GM23338 (cell line): ENCODE measurements at regions not wholly inside any gene's neighbourhood (a gene's known extent, or its start where the extent isn't known, plus 50 kb on each side); places are given as distances from the start of the nearest gene placed in this dataset.

Experiments
- ATAC-seq: fragments of 200-7000 bp; cut with Tn5 transposase; 3 replicates; pipeline ENCODE4 v1.9.1; 2020
- DNase-seq: peaks from one replicate; pipeline ENCODE4 v3.0.0-alpha.2; 2015; ENCODE audit warnings: low spot score
- H2AFZ ChIP-seq: fragments of 200-600 bp; sonication (generic); 2 replicates; pipeline ENCODE4 v1.8.0; 2016; ENCODE audit warnings: antibody characterized with exemption, mild to moderate bottlenecking, moderate library complexity
- H3F3A ChIP-seq: fragments of 200-600 bp; sonication (generic); replicated peaks from 2 replicates; pipeline ENCODE4 v1.8.0; 2017; ENCODE audit warnings: antibody characterized with exemption, mixed run types, low read depth
- H3K27ac ChIP-seq: fragments of 200-600 bp; sonication (generic); 2 replicates; pipeline ENCODE4 v1.6.1; 2016; ENCODE audit warnings: low read depth
- H3K27me3 ChIP-seq: fragments of 200-600 bp; sonication (generic); 2 replicates; pipeline ENCODE4 v1.8.0; 2016; ENCODE audit warnings: mild to moderate bottlenecking, mixed run types, moderate library complexity; ENCODE audit not compliant: insufficient read depth
- H3K36me3 ChIP-seq: fragments of 200-600 bp; sonication (generic); 2 replicates; pipeline ENCODE4 v1.8.0; 2016; ENCODE audit warnings: mild to moderate bottlenecking; ENCODE audit not compliant: insufficient read depth
- H3K4me1 ChIP-seq: fragments of 200-600 bp; sonication (generic); 2 replicates; pipeline ENCODE4 v1.8.0; 2016; ENCODE audit warnings: mild to moderate bottlenecking, moderate library complexity; ENCODE audit not compliant: insufficient read depth
- H3K4me2 ChIP-seq: fragments of 200-600 bp; sonication (generic); 2 replicates; pipeline ENCODE4 v1.7.1; 2017; ENCODE audit warnings: mixed run types
- H3K4me3 ChIP-seq: fragments of 200-600 bp; sonication (generic); 2 replicates; pipeline ENCODE4 v1.6.1; 2016; ENCODE audit warnings: mixed run types
- H3K79me2 ChIP-seq: fragments of 200-600 bp; sonication (generic); replicated peaks from 2 replicates; pipeline ENCODE4 v1.8.0; 2017; ENCODE audit warnings: mild to moderate bottlenecking; ENCODE audit not compliant: insufficient read depth
- H3K9me2 ChIP-seq: fragments of 200-600 bp; sonication (generic); 2 replicates; pipeline ENCODE4 v1.8.0; 2017; ENCODE audit not compliant: insufficient read depth
- H4K20me1 ChIP-seq: fragments of 200-600 bp; sonication (generic); replicated peaks from 2 replicates; pipeline ENCODE4 v1.8.0; 2017; ENCODE audit warnings: mild to moderate bottlenecking; ENCODE audit not compliant: insufficient read depth
- H3K27ac Mint-ChIP-seq: 2 replicates; pipeline ENCODE4 v1.8.0; 2020; ENCODE audit warnings: inconsistent platforms, mild to moderate bottlenecking, moderate library complexity, mixed read lengths
- H3K27me3 Mint-ChIP-seq: 3 replicates; pipeline ENCODE4 v1.8.0; 2022; ENCODE audit warnings: low read depth, mild to moderate bottlenecking, moderate library complexity, mixed read lengths, inconsistent platforms; ENCODE audit not compliant: insufficient read depth, poor library complexity
- H3K36me3 Mint-ChIP-seq: 3 replicates; pipeline ENCODE4 v1.8.0; 2021; ENCODE audit warnings: low read depth, mild to moderate bottlenecking, inconsistent platforms, moderate library complexity, mixed read lengths
- H3K4me1 Mint-ChIP-seq: 3 replicates; pipeline ENCODE4 v1.8.0; 2020; ENCODE audit warnings: mild to moderate bottlenecking, inconsistent platforms, mixed read lengths
- H3K4me3 Mint-ChIP-seq: 3 replicates; pipeline ENCODE4 v1.8.0; 2021; ENCODE audit warnings: moderate library complexity, mild to moderate bottlenecking, inconsistent platforms, mixed read lengths
- H3K9me3 Mint-ChIP-seq: 3 replicates; pipeline ENCODE4 v1.8.0; 2020; ENCODE audit warnings: moderate library complexity, mild to moderate bottlenecking, inconsistent platforms, mixed read lengths
- CREB1 ChIP-seq: fragments of 250-450 bp; sonication (Bioruptor Pico); IDR thresholded peaks from 2 replicates; pipeline ENCODE4 v1.5.0; 2020; ENCODE audit warnings: low read depth, mild to moderate bottlenecking, moderate library complexity
- CTCF ChIP-seq, 2 experiments: fragments of 200-600 bp in 1 of 2; sonication (generic) in 1 of 2; conservative IDR thresholded peaks; 2 replicates each; pipeline versions ENCODE4 v1.5.1 to v1.6.1; 2016 to 2017; ENCODE audit warnings: antibody characterized with exemption in 2 of 2, low read depth in 2 of 2, mild to moderate bottlenecking in 2 of 2, moderate library complexity in 1 of 2
- ETS1 ChIP-seq: IDR thresholded peaks from 2 replicates; pipeline ENCODE4 v1.6.1; 2016; ENCODE audit warnings: antibody characterized with exemption
- EZH2 ChIP-seq: fragments of 200-600 bp; sonication (generic); IDR thresholded peaks from one replicate; pipeline ENCODE4 v1.8.0; 2017; ENCODE audit warnings: antibody characterized with exemption, mild to moderate bottlenecking, low read depth; ENCODE audit not compliant: unreplicated experiment
- EZH2phosphoT487 ChIP-seq: fragments of 200-600 bp; sonication (generic); IDR thresholded peaks from one replicate; pipeline ENCODE4 v1.8.1; 2018; ENCODE audit warnings: antibody characterized with exemption; ENCODE audit not compliant: unreplicated experiment
- JUNB ChIP-seq: IDR thresholded peaks from one replicate; pipeline ENCODE4 v1.6.1; 2016; ENCODE audit warnings: antibody characterized with exemption; ENCODE audit not compliant: unreplicated experiment
- NANOG ChIP-seq: IDR thresholded peaks from 2 replicates; pipeline ENCODE4 v1.6.1; 2016; ENCODE audit warnings: antibody characterized with exemption, borderline replicate concordance
- POLR2AphosphoS5 ChIP-seq: IDR thresholded peaks from 2 replicates; pipeline ENCODE4 v1.6.1; 2016; ENCODE audit warnings: antibody characterized with exemption, low read depth
- REST ChIP-seq: IDR thresholded peaks from one replicate; pipeline ENCODE4 v1.6.1; 2018; ENCODE audit warnings: antibody characterized with exemption; ENCODE audit not compliant: unreplicated experiment
- STAT1 ChIP-seq: IDR thresholded peaks from one replicate; pipeline ENCODE4 v1.6.1; 2016; ENCODE audit warnings: antibody characterized with exemption; ENCODE audit not compliant: unreplicated experiment
- ZNF114 ChIP-seq: fragments of 250-450 bp; sonication (Bioruptor Pico); IDR thresholded peaks from 2 replicates; pipeline ENCODE4 v1.5.0; 2020; ENCODE audit warnings: mild to moderate bottlenecking, moderate library complexity
- ZNF331 ChIP-seq: fragments of 250-450 bp; sonication (Bioruptor Pico); IDR thresholded peaks from 2 replicates; pipeline ENCODE4 v1.5.0; 2020; ENCODE audit warnings: low read depth, mild to moderate bottlenecking, moderate library complexity
- ZNF462 ChIP-seq: fragments of 250-450 bp; sonication (Bioruptor Pico); IDR thresholded peaks from 2 replicates; pipeline ENCODE4 v1.5.0; 2020; ENCODE audit warnings: mild to moderate bottlenecking, moderate library complexity

- Mint-ChIP-seq H3K36me3 (no peaks in the 10 kb centered on the region), H3K27me3 (no peaks in the 10 kb centered on the region), H3K4me3 (no peak overlapping the region), H3K27ac (no peak overlapping the region), H3K9me3 (peaks cover 4% of the 10 kb centered on the region; the same call in 2 of the 3 replicates), H3K4me1 (peaks cover 17% of the 10 kb centered on the region)
- H3K36me3 ChIP-seq: no peaks in the 10 kb centered on the region; the same call in 1 of the 2 replicates
- H4K20me1 ChIP-seq: no peaks in the 10 kb centered on the region
- TF ChIP-seq CREB1 (CRISPR knock-in tag) (no peak), ETS1 (no peak), EZH2 (no peak), REST (no peak), ZNF331 (CRISPR knock-in tag) (no peak), ZNF114 (CRISPR knock-in tag) (no peak), CTCF (conservative IDR thresholded peaks at IDR 0.05; ENCODE audit: low read depth in 2 of 2) (no peak), STAT1 (no peak), POLR2AphosphoS5 (no peak), EZH2phosphoT487 (no peak), ZNF462 (CRISPR knock-in tag) (no peak), JUNB (no peak), NANOG (no peak)
- H3K27ac ChIP-seq: no peak overlapping the region
- DNase-seq (no peak), ATAC-seq (no peak)
- H3K9me2 ChIP-seq: peaks cover 13% of the 10 kb centered on the region; the same call in 1 of the 2 replicates
- H3K79me2 ChIP-seq: no peaks in the 10 kb centered on the region
- peaks cover 3% of the 10 kb centered on the region for H3K4me1 ChIP-seq
- no peak overlapping the region for H3K4me3 ChIP-seq
- no peaks in the 10 kb centered on the region for H3K27me3 ChIP-seq
- H3F3A ChIP-seq: no peaks in the 10 kb centered on the region
- H2AFZ ChIP-seq: no peak overlapping the region
- no peak overlapping the region for H3K4me2 ChIP-seq
These were observed 474.0 kb downstream of the CCDC171 start for GRCh38 chr9:16026886-16027285.
